A673 (cell line): ENCODE measurements at regions not wholly inside any gene's neighbourhood (a gene's known extent, or its start where the extent isn't known, plus 50 kb on each side); places are given as distances from the start of the nearest gene placed in this dataset.

Experiments
- BruUV-seq: library from RNA; stranded (reverse); fragments of 400-500 nt; replicated peaks from 2 replicates; lab custom pipeline; 2021; lab: Mats Ljungman, UMichigan
- CTCF ChIA-PET: fragments of 300-600 bp; sonication (Branson Sonifier 250); formaldehyde crosslinking; loops from one replicate; lab custom pipeline; 2022; ENCODE audit warnings: antibody characterized with exemption; lab: Charles Lee
- POLR2A ChIA-PET: fragments of 300-600 bp; sonication (Branson Sonifier 250); formaldehyde crosslinking; loops from one replicate; lab custom pipeline; 2022; ENCODE audit warnings: antibody characterized with exemption; ENCODE audit not compliant: low non-redundant PET; lab: Charles Lee
- DNase-seq: peaks from one replicate; pipeline ENCODE4 v3.0.0-alpha.2; 2015; ENCODE audit warnings: low spot score
- H3K27ac ChIP-seq: fragments of 200-600 bp; sonication (generic); 2 replicates; pipeline ENCODE4 v1.5.1; 2016; ENCODE audit warnings: mixed run types, low read depth, mild to moderate bottlenecking, mixed read lengths, antibody characterized with exemption, low read length; ENCODE audit not compliant: poor library complexity, severe bottlenecking
- H3K27me3 ChIP-seq: fragments of 200-600 bp; sonication (generic); replicated peaks from 2 replicates; pipeline ENCODE4 v1.6.1; 2017; ENCODE audit warnings: mixed run types, low read depth, mild to moderate bottlenecking, mixed read lengths, antibody characterized with exemption, low read length; ENCODE audit not compliant: insufficient read depth, poor library complexity
- H3K36me3 ChIP-seq: fragments of 200-600 bp; sonication (generic); 2 replicates; pipeline ENCODE4 v1.6.1; 2016; ENCODE audit warnings: mixed run types, mild to moderate bottlenecking, mixed read lengths, antibody characterized with exemption, low read length; ENCODE audit not compliant: insufficient read depth, poor library complexity, severe bottlenecking
- H3K4me1 ChIP-seq: fragments of 200-600 bp; sonication (generic); 2 replicates; pipeline ENCODE4 v1.6.1; 2017; ENCODE audit warnings: mixed run types, mild to moderate bottlenecking, mixed read lengths, antibody characterized with exemption, low read length; ENCODE audit not compliant: insufficient read depth, poor library complexity, severe bottlenecking
- H3K4me3 ChIP-seq: fragments of 200-600 bp; sonication (generic); 2 replicates; pipeline ENCODE4 v1.5.1; 2016; ENCODE audit warnings: low read depth, mixed run types, mild to moderate bottlenecking, mixed read lengths, low read length; ENCODE audit not compliant: poor library complexity, severe bottlenecking
- H3K9me3 ChIP-seq: fragments of 200-600 bp; sonication (generic); 2 replicates; pipeline ENCODE4 v1.6.1; 2016; ENCODE audit warnings: mixed run types, low read depth, mild to moderate bottlenecking, mixed read lengths, antibody characterized with exemption, low read length; ENCODE audit not compliant: poor library complexity, severe bottlenecking
- EZH2 ChIP-seq: fragments of 200-600 bp; sonication (generic); IDR thresholded peaks from 2 replicates; pipeline ENCODE4 v1.6.1; 2017; ENCODE audit warnings: borderline replicate concordance, low read depth, mild to moderate bottlenecking, mixed read lengths, antibody characterized with exemption, low read length; ENCODE audit not compliant: poor library complexity, severe bottlenecking
- intact Hi-C: fragments of 100-400 bp; cut with micrococcal nuclease; formaldehyde crosslinking; loops from one replicate; pipeline ENCODE4 v1.10.0; 2022; ENCODE audit not compliant: unreplicated experiment
- TF ChIP-seq, protein P1 (sequence below): fragments of 300-800, 200-600 bp; sonication (generic); conservative IDR thresholded peaks from 2 replicates; pipeline ENCODE4 v1.5.1; 2017; ENCODE audit warnings: low read depth, mild to moderate bottlenecking, antibody characterized with exemption, low read length, moderate library complexity, mixed read lengths

DNA sequence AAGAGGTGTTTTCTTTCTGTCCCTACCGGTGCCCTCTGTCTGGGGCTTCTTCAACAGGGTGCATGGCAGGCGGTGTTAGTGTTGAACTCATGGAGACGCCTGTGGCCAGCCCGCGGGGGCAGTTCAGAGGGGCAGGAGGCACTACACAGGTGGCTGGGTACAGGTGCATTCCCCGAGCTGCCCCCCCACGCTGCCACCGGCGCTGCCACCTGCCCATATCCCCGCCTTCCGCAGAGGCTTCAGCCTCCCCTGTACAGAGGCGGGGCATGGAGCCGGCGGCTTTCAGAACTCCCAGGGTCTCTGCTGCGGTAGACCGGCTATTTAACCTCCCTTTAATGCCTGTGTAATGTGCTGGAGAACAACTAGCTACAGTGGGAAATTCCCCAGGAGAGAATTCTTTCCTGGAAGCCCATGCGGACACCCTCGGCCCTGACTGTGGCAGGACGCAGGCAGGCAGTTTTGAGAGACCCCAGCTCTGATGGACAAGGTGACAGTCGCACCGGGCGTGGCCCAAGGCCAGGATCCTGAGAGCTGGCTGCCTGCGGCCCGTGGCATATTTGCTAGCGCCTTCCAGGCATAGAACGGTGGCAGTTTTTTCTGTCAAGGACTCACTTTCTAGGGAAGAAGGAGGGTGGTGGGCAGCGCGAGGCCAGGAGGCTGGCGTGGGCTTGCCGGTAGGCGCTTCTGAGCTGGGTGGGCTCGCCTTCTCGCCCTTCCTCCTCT is 53.7 kb upstream of the ZNF32 start:
- Histone ChIP-seq H3K9me3 (no peaks in the 10 kb centered on the region), H3K4me3 (no peak overlapping the region), H3K36me3 (no peaks in the 10 kb centered on the region), H3K4me1 (no peaks in the 10 kb centered on the region), H3K27ac (no peak overlapping the region), H3K27me3 (no peaks in the 10 kb centered on the region)
- no peak for DNase-seq
- BruUV-seq, result no TSS peak
- POLR2A ChIA-PET, result no interaction called here
- CTCF ChIA-PET, result no interaction called here
- TF ChIP-seq EZH2, result no peak
- TF ChIP-seq, protein P1, sequence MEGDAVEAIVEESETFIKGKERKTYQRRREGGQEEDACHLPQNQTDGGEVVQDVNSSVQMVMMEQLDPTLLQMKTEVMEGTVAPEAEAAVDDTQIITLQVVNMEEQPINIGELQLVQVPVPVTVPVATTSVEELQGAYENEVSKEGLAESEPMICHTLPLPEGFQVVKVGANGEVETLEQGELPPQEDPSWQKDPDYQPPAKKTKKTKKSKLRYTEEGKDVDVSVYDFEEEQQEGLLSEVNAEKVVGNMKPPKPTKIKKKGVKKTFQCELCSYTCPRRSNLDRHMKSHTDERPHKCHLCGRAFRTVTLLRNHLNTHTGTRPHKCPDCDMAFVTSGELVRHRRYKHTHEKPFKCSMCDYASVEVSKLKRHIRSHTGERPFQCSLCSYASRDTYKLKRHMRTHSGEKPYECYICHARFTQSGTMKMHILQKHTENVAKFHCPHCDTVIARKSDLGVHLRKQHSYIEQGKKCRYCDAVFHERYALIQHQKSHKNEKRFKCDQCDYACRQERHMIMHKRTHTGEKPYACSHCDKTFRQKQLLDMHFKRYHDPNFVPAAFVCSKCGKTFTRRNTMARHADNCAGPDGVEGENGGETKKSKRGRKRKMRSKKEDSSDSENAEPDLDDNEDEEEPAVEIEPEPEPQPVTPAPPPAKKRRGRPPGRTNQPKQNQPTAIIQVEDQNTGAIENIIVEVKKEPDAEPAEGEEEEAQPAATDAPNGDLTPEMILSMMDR, result no peak
- intact Hi-C loops, result no loop called here

DNA sequence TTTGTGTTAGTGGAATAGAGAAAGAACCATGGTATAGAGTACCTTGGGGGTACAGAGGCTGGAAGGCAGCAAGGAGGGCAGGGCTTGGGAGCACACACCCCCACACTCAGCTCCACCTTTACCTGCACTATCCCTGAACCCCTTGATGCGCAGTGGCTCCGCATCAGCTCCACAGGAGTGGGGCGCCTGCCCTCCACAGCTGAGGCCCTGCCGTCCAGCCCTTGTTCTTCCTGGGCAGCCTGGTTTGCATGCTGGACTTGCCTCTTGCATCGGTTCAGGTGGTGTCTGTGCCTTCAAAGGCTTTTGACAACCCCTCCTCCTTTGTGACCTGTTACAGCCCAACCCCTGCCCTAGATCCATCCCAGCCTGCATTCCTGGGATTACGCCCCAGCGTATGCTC is 52.6 kb upstream of the ZNF32 start:
- no peaks in the 10 kb centered on the region for H3K4me1 ChIP-seq
- DNase-seq, result no peak
- ChIA-PET POLR2A (no interaction called here), CTCF (no interaction called here)
- H3K27me3 ChIP-seq, result no peaks in the 10 kb centered on the region
- H3K27ac ChIP-seq, result no peak overlapping the region
- no peak overlapping the region for H3K4me3 ChIP-seq
- H3K36me3 ChIP-seq, result no peaks in the 10 kb centered on the region
- BruUV-seq, result no TSS peak
- no peaks in the 10 kb centered on the region for H3K9me3 ChIP-seq
- TF ChIP-seq EZH2, result no peak
- TF ChIP-seq, protein P1, result no peak
- intact Hi-C loops, result no loop called here

DNA sequence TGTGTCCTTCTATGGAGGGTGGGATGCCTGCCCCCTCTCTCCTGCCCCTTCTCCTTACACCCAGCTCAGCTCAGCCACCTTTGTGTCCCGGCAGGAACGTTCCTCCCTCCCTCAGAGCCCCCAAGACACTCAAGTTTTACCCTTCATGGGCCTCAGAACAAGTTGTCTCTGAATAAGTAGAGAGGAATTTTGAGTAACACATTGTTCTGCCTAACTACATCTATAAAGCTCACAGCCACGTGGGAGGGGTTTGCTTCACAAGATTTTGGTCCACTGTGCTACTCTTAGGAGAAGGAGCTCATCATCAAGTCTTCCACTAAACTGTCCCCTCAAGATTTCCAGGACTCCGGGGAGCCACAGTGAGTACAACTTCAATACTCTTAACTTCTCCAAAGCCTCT is 51.6 kb upstream of the ZNF32 start:
- no peak overlapping the region for H3K4me3 ChIP-seq
- no peak overlapping the region for H3K27ac ChIP-seq
- TF ChIP-seq, protein P1, result no peak
- TF ChIP-seq EZH2, result no peak
- H3K27me3 ChIP-seq, result no peaks in the 10 kb centered on the region
- no peak for DNase-seq
- ChIA-PET CTCF (no interaction called here), POLR2A (no interaction called here)
- intact Hi-C loops, result no loop called here
- no peaks in the 10 kb centered on the region for H3K4me1 ChIP-seq
- no peaks in the 10 kb centered on the region for H3K9me3 ChIP-seq
- no TSS peak for BruUV-seq
- no peaks in the 10 kb centered on the region for H3K36me3 ChIP-seq
